CD14-positive monocyte (primary cell): ENCODE measurements at regions not wholly inside any gene's neighbourhood (a gene's known extent, or its start where the extent isn't known, plus 50 kb on each side); places are given as distances from the start of the nearest gene placed in this dataset.

Source experiments
- DNase-seq, 3 donors: peaks; one replicate each; pipeline ENCODE4 v3.0.0-alpha.2; 2011 to 2022
- H2AFZ ChIP-seq: 2 replicates; pipeline ENCODE4 v1.6.0; 2012; ENCODE audit warnings: mild to moderate bottlenecking, low read depth, low read length, inconsistent platforms; ENCODE audit not compliant: insufficient read depth, poor library complexity, severe bottlenecking
- H3K27ac ChIP-seq, 2 donors: 1 replicate in 1 of 2; 2 replicates in 1 of 2; pipeline ENCODE4 v1.5.1; 2012 to 2013; ENCODE audit warnings: low read length in 2 of 2, control low read depth in 1 of 2, inconsistent platforms in 1 of 2, low read depth in 1 of 2, mild to moderate bottlenecking in 1 of 2
- H3K27me3 ChIP-seq, 2 donors: one replicate each; pipeline versions ENCODE4 v1.6.0 to v1.6.1; 2011 to 2013; ENCODE audit warnings: low read length in 2 of 2; ENCODE audit not compliant: control insufficient read depth in 2 of 2, insufficient read depth in 2 of 2
- H3K36me3 ChIP-seq, 2 donors: replicated peaks in 1 of 2; 1 replicate in 1 of 2; 2 replicates in 1 of 2; pipeline versions ENCODE4 v1.5.1 to v1.6.1; 2012 to 2013; ENCODE audit warnings: low read length in 2 of 2, control low read depth in 1 of 2, inconsistent platforms in 1 of 2, mild to moderate bottlenecking in 1 of 2; ENCODE audit not compliant: insufficient read depth in 2 of 2, control insufficient read depth in 1 of 2
- H3K4me1 ChIP-seq, 2 donors: 1 replicate in 1 of 2; 2 replicates in 1 of 2; pipeline versions ENCODE4 v1.5.1 to v1.6.1; 2012 to 2013; ENCODE audit warnings: low read length in 2 of 2, control low read depth in 1 of 2, inconsistent platforms in 1 of 2, mild to moderate bottlenecking in 1 of 2, moderate library complexity in 1 of 2; ENCODE audit not compliant: insufficient read depth in 2 of 2, control insufficient read depth in 1 of 2
- H3K4me2 ChIP-seq: replicated peaks from 2 replicates; pipeline ENCODE3; 2012; ENCODE audit warnings: low read length, moderate library complexity, mild to moderate bottlenecking; ENCODE audit not compliant: poor library complexity, severe bottlenecking; ENCODE audit errors: extremely low read depth
- H3K4me3 ChIP-seq, 3 experiments: fragments of 200-600 bp in 1 of 3; sonication (generic) in 1 of 3; replicated peaks in 1 of 3; 1 replicate in 2 of 3; 2 replicates in 1 of 3; pipeline ENCODE4 v1.5.1; 2011 to 2013; ENCODE audit warnings: low read length in 3 of 3, mild to moderate bottlenecking in 3 of 3, control low read depth in 2 of 3, low read depth in 2 of 3, inconsistent platforms in 1 of 3, moderate library complexity in 1 of 3
- H3K79me2 ChIP-seq: 2 replicates; pipeline ENCODE4 v1.6.0; 2012; ENCODE audit warnings: mild to moderate bottlenecking, control low read depth, inconsistent platforms, low read length, moderate library complexity; ENCODE audit not compliant: insufficient read depth
- H3K9ac ChIP-seq: 2 replicates; pipeline ENCODE4 v1.6.0; 2017; ENCODE audit warnings: low read length, mild to moderate bottlenecking; ENCODE audit not compliant: insufficient read depth, poor library complexity, severe bottlenecking
- H3K9me3 ChIP-seq, 2 donors: replicated peaks in 1 of 2; 1 replicate in 1 of 2; 2 replicates in 1 of 2; pipeline versions ENCODE4 v1.5.1 to v1.6.1; 2012 to 2013; ENCODE audit warnings: low read length in 2 of 2, control low read depth in 1 of 2; ENCODE audit not compliant: control insufficient read depth in 1 of 2, insufficient read depth in 1 of 2
- H4K20me1 ChIP-seq: 2 replicates; pipeline ENCODE4 v1.6.0; 2012; ENCODE audit warnings: mild to moderate bottlenecking, low read length, control low read depth, moderate library complexity; ENCODE audit not compliant: insufficient read depth
- H3K27ac Mint-ChIP-seq, 7 donors: one replicate each; pipeline ENCODE4 v1.8.0; 2020; ENCODE audit warnings: mild to moderate bottlenecking in 7 of 7, mixed read lengths in 7 of 7, moderate library complexity in 6 of 7, inconsistent platforms in 2 of 7
- H3K27me3 Mint-ChIP-seq, 3 donors: one replicate each; pipeline ENCODE4 v1.8.0; 2021 to 2022; ENCODE audit warnings: low read depth in 3 of 3, mild to moderate bottlenecking in 3 of 3, mixed read lengths in 3 of 3, moderate library complexity in 3 of 3, inconsistent platforms in 1 of 3
- H3K36me3 Mint-ChIP-seq, 2 donors: one replicate each; pipeline ENCODE4 v1.8.0; 2020; ENCODE audit warnings: mixed read lengths in 2 of 2, inconsistent platforms in 1 of 2, mild to moderate bottlenecking in 1 of 2
- H3K4me1 Mint-ChIP-seq: one replicate; pipeline ENCODE4 v1.8.0; 2020; ENCODE audit warnings: mild to moderate bottlenecking, mixed read lengths
- H3K4me3 Mint-ChIP-seq, 2 donors: one replicate each; pipeline ENCODE4 v1.8.0; 2020; ENCODE audit warnings: mild to moderate bottlenecking in 2 of 2, mixed read lengths in 2 of 2, moderate library complexity in 1 of 2
- H3K9me3 Mint-ChIP-seq, 7 donors: one replicate each; pipeline ENCODE4 v1.8.0; 2020 to 2022; ENCODE audit warnings: mixed read lengths in 7 of 7, mild to moderate bottlenecking in 6 of 7, moderate library complexity in 6 of 7, inconsistent platforms in 2 of 7
- CTCF ChIP-seq: fragments of 200-600 bp; IDR thresholded peaks from one replicate; pipeline ENCODE4 v1.8.0; 2022; ENCODE audit warnings: antibody characterized with exemption, mild to moderate bottlenecking
- whole genome bisulfite sequencing: methylation state at CpG from one replicate; pipeline ENCODE4 v1.1.5; 2013; ENCODE audit warnings: missing lambda C conversion rate; ENCODE audit not compliant: insufficient coverage; 5-methylcytosine and 5-hydroxymethylcytosine counted together
- intact Hi-C, 2 donors: fragments of 100-400 bp; cut with micrococcal nuclease; formaldehyde crosslinking; loops; one replicate each; pipeline versions ENCODE4 v1.15.0 to v1.15.1; 2023

- Histone ChIP-seq H3K27ac (no peak overlapping the region), H3K36me3 (no peaks in the 10 kb centered on the region), H3K4me1 (no peaks in the 10 kb centered on the region), H2AFZ (no peak overlapping the region), H4K20me1 (no peaks in the 10 kb centered on the region), H3K9me3 (peaks cover 0 to 4% of the 10 kb centered on the region in 2 donors), H3K27me3 (no peaks in the 10 kb centered on the region), H3K4me2 (no peak overlapping the region), H3K9ac (no peak overlapping the region), H3K4me3 (no peak overlapping the region), H3K79me2 (no peaks in the 10 kb centered on the region)
- intact Hi-C loops: no loop called here
- no peak for DNase-seq
- no peaks in the 10 kb centered on the region for H3K36me3 Mint-ChIP-seq
- TF ChIP-seq CTCF: no peak
- peaks cover 0 to 10% (median 5%) of the 10 kb centered on the region in 7 donors for H3K9me3 Mint-ChIP-seq
- H3K4me1 Mint-ChIP-seq: no peaks in the 10 kb centered on the region
- H3K27me3 Mint-ChIP-seq: no peaks in the 10 kb centered on the region
- no peak overlapping the region for H3K4me3 Mint-ChIP-seq
- H3K27ac Mint-ChIP-seq: no peak overlapping the region
- WGBS: 93% methylated on average over 3 of the region's 4 CpGs
Observed at GRCh38 chr2:183927406-183928325, 670.7 kb upstream of the ZNF804A start.

DNA sequence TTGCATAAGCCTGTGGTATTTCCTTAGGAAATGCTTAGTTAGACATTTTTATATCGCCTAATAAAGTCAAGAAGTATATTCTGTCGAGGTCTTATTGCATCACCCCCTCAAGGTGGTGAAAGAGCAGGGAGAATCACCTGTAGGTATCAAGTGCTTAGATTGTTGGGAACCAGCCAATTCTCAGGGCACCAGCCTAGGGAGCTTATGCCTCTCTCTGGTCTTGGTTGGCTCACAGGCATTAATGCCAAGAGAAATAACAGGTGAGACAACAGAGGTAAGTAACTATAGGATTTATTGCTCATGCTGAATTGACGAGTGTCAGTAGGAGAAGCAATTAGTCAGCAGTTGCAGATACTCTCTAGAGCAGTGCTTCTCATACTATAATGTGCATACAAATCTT is 663.3 kb upstream of the ZNF804A start:
- WGBS: 100% methylated on average over 1 of the region's 3 CpGs
- H2AFZ ChIP-seq: no peak overlapping the region
- DNase-seq: no peak
- H3K4me3 ChIP-seq: no peak overlapping the region
- no peak for TF ChIP-seq CTCF
- peaks cover 3 to 18% (median 6%) of the 10 kb centered on the region in 7 donors for H3K9me3 Mint-ChIP-seq
- intact Hi-C loops: no loop called here
- H3K79me2 ChIP-seq: no peaks in the 10 kb centered on the region
- H3K27ac Mint-ChIP-seq: no peak overlapping the region
- H3K4me3 Mint-ChIP-seq: no peak overlapping the region
- no peaks in the 10 kb centered on the region for H3K27me3 ChIP-seq
- H3K9me3 ChIP-seq: peaks cover 14 to 15% of the 10 kb centered on the region in 2 donors
- H3K4me2 ChIP-seq: no peak overlapping the region
- H3K9ac ChIP-seq: no peak overlapping the region
- H3K36me3 ChIP-seq: no peaks in the 10 kb centered on the region
- no peaks in the 10 kb centered on the region for H3K4me1 ChIP-seq
- H3K27me3 Mint-ChIP-seq: no peaks in the 10 kb centered on the region
- no peaks in the 10 kb centered on the region for H4K20me1 ChIP-seq
- H3K27ac ChIP-seq: no peak overlapping the region
- no peaks in the 10 kb centered on the region for H3K36me3 Mint-ChIP-seq
- no peaks in the 10 kb centered on the region for H3K4me1 Mint-ChIP-seq
